Neural progenitor cell (in vitro differentiated cells): ENCODE measurements at regions not wholly inside any gene's neighbourhood (a gene's known extent, or its start where the extent isn't known, plus 50 kb on each side); places are given as distances from the start of the nearest gene placed in this dataset.

Experiments used
- CTCF ChIP-seq: fragments of 200-600 bp; sonication (generic); IDR thresholded peaks from 2 replicates; pipeline ENCODE4 v1.5.1; 2017; ENCODE audit warnings: antibody characterized with exemption, mild to moderate bottlenecking
- EZH2 ChIP-seq: fragments of 200-600 bp; sonication (generic); IDR thresholded peaks from 2 replicates; pipeline ENCODE4 v1.6.1; 2017; ENCODE audit warnings: antibody characterized with exemption, mild to moderate bottlenecking, moderate library complexity
- EZH2phosphoT487 ChIP-seq: fragments of 200-600 bp; sonication (generic); IDR thresholded peaks from 2 replicates; pipeline ENCODE4 v1.6.1; 2017; ENCODE audit warnings: antibody characterized with exemption

GRCh38 chr12:70031046-70031445 is 206.0 kb downstream of the MYRFL start:
- TF ChIP-seq CTCF (no peak), EZH2phosphoT487 (no peak), EZH2 (no peak)
